ENCODE measurements at regions not wholly inside any gene's neighbourhood (a gene's known extent, or its start where the extent isn't known, plus 50 kb on each side); places are given as distances from the start of the nearest gene placed in this dataset.
"Not testable (repeated sequence)": the region's sequence is repeated elsewhere in the genome, so short reads cannot be mapped to it uniquely, and the experiment has no call there.

GRCh38 chrX:55142206-55142918 lies 53.5 kb downstream of the PAGE2 start:
- no peak for DNase-seq (ENCODE audit: low read depth in 4 of 4, low spot score in 2 of 4)

DNA sequence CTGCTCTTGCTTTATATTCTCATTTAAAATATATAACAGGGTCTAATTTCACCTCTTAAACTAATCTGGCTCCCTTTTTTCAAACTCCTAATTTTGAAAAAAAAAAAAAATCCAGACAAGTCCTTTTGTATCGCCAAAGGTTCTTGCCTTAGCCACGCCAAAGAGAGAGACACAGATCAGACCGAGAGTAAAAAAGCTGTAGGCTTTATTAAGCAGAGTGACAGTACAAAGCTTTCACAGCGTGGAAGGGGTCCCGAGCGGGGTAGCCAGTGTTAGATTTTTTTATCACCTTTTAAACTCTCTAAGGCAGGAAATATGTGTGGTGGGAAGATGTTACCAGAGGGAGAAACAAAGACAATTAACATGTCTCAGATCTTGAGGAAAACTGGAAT lies 54.1 kb downstream of the PAGE2 start:
- DNase-seq (ENCODE audit: low read depth in 4 of 4, low spot score in 2 of 4): no peak

GRCh38 chrX:55143621-55144020 lies 54.8 kb downstream of the PAGE2 start:
- DNase-seq (ENCODE audit: low read depth in 4 of 4, low spot score in 2 of 4): no peak

DNA sequence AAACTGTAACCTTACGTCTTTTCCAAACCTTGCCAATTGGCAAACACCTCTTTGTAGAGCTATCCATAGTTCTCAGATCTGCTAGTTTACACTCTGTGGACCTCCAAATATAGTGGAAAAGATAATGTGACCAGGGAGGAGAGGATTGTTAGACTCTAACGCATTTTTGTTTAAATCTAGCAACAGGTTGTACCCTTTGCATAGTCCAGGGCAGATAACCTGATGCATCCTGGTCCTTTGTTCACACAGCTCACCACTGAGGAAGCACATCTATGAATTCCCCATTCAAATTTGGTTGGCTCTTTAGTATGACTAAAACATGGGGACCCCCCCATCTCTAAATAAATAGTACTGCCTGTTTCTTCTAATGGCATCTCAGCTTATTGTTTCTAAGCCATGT lies 55.9 kb downstream of the PAGE2 start:
- no peak for DNase-seq (ENCODE audit: low read depth in 4 of 4, low spot score in 2 of 4)

DNA sequence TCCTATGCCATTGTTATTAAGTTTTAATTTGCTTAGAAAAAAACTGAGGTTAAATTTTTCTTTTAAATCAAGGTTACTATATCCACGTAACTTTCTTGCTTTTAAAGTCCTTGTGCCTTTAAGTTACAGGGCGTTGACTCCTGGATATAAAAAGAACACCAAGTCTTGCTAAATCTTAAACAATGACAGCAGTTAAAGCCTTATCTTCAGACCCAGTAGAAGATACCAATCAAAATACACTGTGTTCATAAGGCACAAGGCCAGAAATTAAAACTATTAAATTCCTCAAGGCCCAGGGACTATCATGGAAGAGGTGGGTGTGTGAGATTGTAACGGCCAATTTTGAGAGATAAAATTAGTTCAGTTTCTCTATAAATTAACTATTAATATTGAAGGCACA lies 60.4 kb downstream of the PAGE2 start:
- no peak for DNase-seq (ENCODE audit: low read depth in 4 of 4, low spot score in 2 of 4)

- DNase-seq (ENCODE audit: low read depth in 4 of 4, low spot score in 2 of 4): no peak
These were observed 62.4 kb downstream of the PAGE2 start for GRCh38 chrX:55151199-55151598.

GRCh38 chrX:55159551-55159950 lies 60.6 kb upstream of the PAGE5 start:
- DNase-seq (ENCODE audit: low read depth in 4 of 4, low spot score in 2 of 4): no peak

GRCh38 chrX:55160685-55161552 lies 59.2 kb upstream of the PAGE5 start:
- DNase-seq (ENCODE audit: low read depth in 4 of 4, low spot score in 2 of 4): peak; percentile 69 to 85 (median 81)

DNA sequence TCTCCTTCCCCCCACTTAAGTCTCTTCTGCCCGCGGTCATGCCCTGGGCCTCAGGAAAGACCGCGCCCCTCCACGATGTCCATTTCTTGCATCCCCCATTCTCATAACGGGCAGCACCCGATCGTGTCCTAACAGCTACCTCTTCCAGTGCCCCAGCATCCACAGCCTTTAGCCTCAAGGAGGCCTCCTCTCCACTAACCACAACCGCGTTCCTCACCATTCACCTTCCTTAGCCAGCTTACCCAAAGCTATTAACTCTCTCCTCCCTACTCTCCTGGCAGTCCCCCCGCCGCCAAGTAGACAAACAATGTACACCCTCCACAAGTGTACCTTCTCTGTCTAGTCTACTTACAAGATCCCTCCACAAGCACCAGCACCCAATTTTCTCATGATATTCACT lies 58.6 kb upstream of the PAGE5 start:
- DNase-seq (ENCODE audit: low read depth in 4 of 4, low spot score in 2 of 4): no peak

- DNase-seq (ENCODE audit: low read depth in 4 of 4, low spot score in 2 of 4): no peak
These were observed 57.0 kb upstream of the PAGE5 start for GRCh38 chrX:55163171-55163570.

DNA sequence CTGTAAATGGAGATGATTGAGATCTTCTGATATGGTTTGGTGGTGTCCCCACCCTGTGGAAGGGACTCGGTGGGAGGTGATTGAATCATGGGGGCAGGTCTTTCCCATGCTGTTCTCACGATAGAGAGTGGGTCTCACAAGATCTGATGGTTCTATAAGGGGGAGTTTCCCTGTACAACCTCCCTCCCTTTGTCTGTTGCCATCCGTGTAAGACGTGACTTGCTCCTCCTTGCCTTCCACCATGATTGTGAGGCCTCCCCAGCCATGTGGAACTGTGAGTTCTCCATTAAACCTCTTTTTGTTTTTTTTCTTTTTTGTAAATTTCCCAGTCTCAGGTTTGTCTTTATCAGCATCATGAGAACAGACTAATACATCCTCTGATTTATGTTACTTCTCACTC lies 55.1 kb upstream of the PAGE5 start:
- not testable (repeated sequence) for DNase-seq (ENCODE audit: low read depth in 4 of 4, low spot score in 2 of 4)

DNA sequence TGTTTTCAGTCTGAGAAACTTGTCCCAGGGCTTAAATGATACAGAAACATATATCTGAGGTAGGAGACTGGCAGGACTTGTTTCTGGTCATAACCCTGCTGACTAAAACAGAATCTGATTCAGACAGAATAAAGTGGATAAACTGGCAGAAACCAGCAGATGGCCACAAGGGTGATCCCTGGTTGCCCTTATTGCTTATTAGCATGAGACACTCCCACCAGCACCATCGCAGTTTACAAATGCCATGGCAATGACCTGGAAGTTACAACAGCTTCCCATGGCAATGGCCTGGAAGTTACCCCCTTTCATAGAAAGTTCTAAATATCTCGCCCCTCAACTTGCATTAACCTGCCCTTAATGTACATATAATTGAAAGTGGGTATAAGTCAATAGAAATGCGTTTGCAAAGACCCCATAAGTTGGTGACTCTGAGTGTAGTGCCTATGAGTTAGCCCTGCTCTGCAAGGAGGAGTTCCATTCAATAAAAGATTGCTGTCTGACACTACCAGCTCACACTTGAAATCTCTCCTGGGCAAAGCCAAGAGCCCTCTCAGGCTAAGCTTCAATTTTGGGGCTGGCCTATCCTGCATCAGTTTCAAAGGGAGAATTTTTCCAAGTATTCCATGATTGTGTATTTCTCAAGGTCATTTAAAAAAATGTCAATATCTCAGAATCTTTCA lies 52.9 kb upstream of the PAGE5 start:
- DNase-seq (ENCODE audit: low read depth in 4 of 4, low spot score in 2 of 4): no peak

- DNase-seq (ENCODE audit: low read depth in 4 of 4, low spot score in 2 of 4): no peak
These were observed 52.2 kb upstream of the PAGE5 start for GRCh38 chrX:55167901-55168300.

DNA sequence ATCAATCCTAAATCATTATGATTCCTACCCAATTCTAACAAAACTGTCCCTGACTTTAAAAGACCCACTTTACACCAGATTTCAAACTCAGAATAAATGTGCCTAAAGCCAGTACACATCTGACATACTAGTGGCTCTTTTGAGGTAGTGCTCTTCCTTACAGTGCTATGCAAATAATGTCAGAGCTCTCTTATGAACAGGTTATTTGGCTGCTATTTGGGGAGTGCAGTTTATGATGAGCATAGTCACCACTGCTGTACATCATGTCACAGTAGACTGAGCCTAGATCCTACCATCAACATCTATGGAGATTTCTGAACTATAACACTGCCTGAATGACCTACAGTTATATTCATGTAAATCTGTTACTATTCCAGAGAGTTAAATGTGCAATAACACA lies 50.4 kb upstream of the PAGE5 start:
- no peak for DNase-seq (ENCODE audit: low read depth in 4 of 4, low spot score in 2 of 4)

Data from left renal cortex interstitium (tissue), 4 donors.